Activated CD4-positive, alpha-beta memory T cell treated with anti-CD3 and anti-CD28 coated beads for 36 hours (primary cell): ENCODE measurements at regions not wholly inside any gene's neighbourhood (a gene's known extent, or its start where the extent isn't known, plus 50 kb on each side); places are given as distances from the start of the nearest gene placed in this dataset.
"Not testable (repeated sequence)": the region's sequence is repeated elsewhere in the genome, so short reads cannot be mapped to it uniquely, and the experiment has no call there.

Source experiments
- CTCF ChIA-PET: fragments of 350-600 bp; sonication (Branson Sonifier 250); formaldehyde crosslinking; loops from one replicate; lab custom pipeline; 2021; ENCODE audit warnings: antibody characterized with exemption, inconsistent platforms; lab: Charles Lee
- POLR2A ChIA-PET: fragments of 350-600 bp; sonication (Branson Sonifier 250); formaldehyde crosslinking; loops from one replicate; lab custom pipeline; 2021; ENCODE audit warnings: antibody characterized with exemption; lab: Charles Lee
- DNase-seq: peaks from one replicate; pipeline ENCODE4 v3.0.0-alpha.2; 2020
- H3K27ac Mint-ChIP-seq: one replicate; pipeline ENCODE4 v1.8.0; 2021; ENCODE audit warnings: mixed read lengths
- H3K27me3 Mint-ChIP-seq: one replicate; pipeline ENCODE4 v1.8.0; 2021; ENCODE audit warnings: mixed read lengths
- H3K36me3 Mint-ChIP-seq: one replicate; pipeline ENCODE4 v1.8.0; 2021; ENCODE audit warnings: mixed read lengths
- H3K4me1 Mint-ChIP-seq: one replicate; pipeline ENCODE4 v1.8.0; 2021; ENCODE audit warnings: low read depth, mixed read lengths
- H3K4me3 Mint-ChIP-seq: one replicate; pipeline ENCODE4 v1.8.0; 2021; ENCODE audit warnings: mild to moderate bottlenecking, mixed read lengths
- H3K9me3 Mint-ChIP-seq: one replicate; pipeline ENCODE4 v1.8.0; 2021; ENCODE audit warnings: mixed read lengths
- intact Hi-C: fragments of 100-400 bp; cut with micrococcal nuclease; formaldehyde crosslinking; loops from one replicate; pipeline ENCODE4 v1.15.1; 2023

- intact Hi-C loops = no loop called here
- Mint-ChIP-seq H3K27me3 (no peaks in the 10 kb centered on the region), H3K4me1 (no peaks in the 10 kb centered on the region), H3K4me3 (no peak overlapping the region), H3K36me3 (no peaks in the 10 kb centered on the region), H3K9me3 (no peaks in the 10 kb centered on the region), H3K27ac (no peak overlapping the region)
- CTCF ChIA-PET = no interaction called here
- DNase-seq = no peak
- POLR2A ChIA-PET = no interaction called here
These were observed 1303.1 kb upstream of the TMEM132C start for GRCh38 chr12:126963825-126964224.

GRCh38 chr12:126966498-126966897 is 1300.5 kb upstream of the TMEM132C start:
- Mint-ChIP-seq H3K27me3 (no peaks in the 10 kb centered on the region), H3K4me1 (no peaks in the 10 kb centered on the region), H3K36me3 (no peaks in the 10 kb centered on the region), H3K4me3 (no peak overlapping the region), H3K9me3 (no peaks in the 10 kb centered on the region), H3K27ac (no peak overlapping the region)
- ChIA-PET CTCF (no interaction called here), POLR2A (no interaction called here)
- intact Hi-C loops = no loop called here
- DNase-seq = no peak

GRCh38 chr12:126967152-126967551 is 1299.8 kb upstream of the TMEM132C start:
- intact Hi-C loops = no loop called here
- no peaks in the 10 kb centered on the region for H3K4me1 Mint-ChIP-seq
- H3K27ac Mint-ChIP-seq = no peak overlapping the region
- POLR2A ChIA-PET = no interaction called here
- H3K36me3 Mint-ChIP-seq = no peaks in the 10 kb centered on the region
- no peak for DNase-seq
- H3K4me3 Mint-ChIP-seq = no peak overlapping the region
- H3K9me3 Mint-ChIP-seq = no peaks in the 10 kb centered on the region
- CTCF ChIA-PET = no interaction called here
- peaks cover under 1% of the 10 kb centered on the region for H3K27me3 Mint-ChIP-seq

GRCh38 chr12:126974779-126975178 is 1292.2 kb upstream of the TMEM132C start:
- intact Hi-C loops = no loop called here
- H3K9me3 Mint-ChIP-seq = no peaks in the 10 kb centered on the region
- DNase-seq = no peak
- H3K4me1 Mint-ChIP-seq = no peaks in the 10 kb centered on the region
- POLR2A ChIA-PET = no interaction called here
- CTCF ChIA-PET = no interaction called here
- no peak overlapping the region for H3K4me3 Mint-ChIP-seq
- H3K27ac Mint-ChIP-seq = no peak overlapping the region
- H3K36me3 Mint-ChIP-seq = no peaks in the 10 kb centered on the region
- peaks cover 2% of the 10 kb centered on the region for H3K27me3 Mint-ChIP-seq

GRCh38 chr12:126976579-126976978 is 1290.4 kb upstream of the TMEM132C start:
- DNase-seq = no peak
- no peaks in the 10 kb centered on the region for H3K9me3 Mint-ChIP-seq
- H3K4me3 Mint-ChIP-seq = no peak overlapping the region
- peaks cover 2% of the 10 kb centered on the region for H3K27me3 Mint-ChIP-seq
- H3K36me3 Mint-ChIP-seq = no peaks in the 10 kb centered on the region
- H3K4me1 Mint-ChIP-seq = no peaks in the 10 kb centered on the region
- CTCF ChIA-PET = no interaction called here
- POLR2A ChIA-PET = no interaction called here
- no peak overlapping the region for H3K27ac Mint-ChIP-seq
- intact Hi-C loops = no loop called here

- peaks cover 11% of the 10 kb centered on the region for H3K9me3 Mint-ChIP-seq
- DNase-seq, intact Hi-C loops, H3K4me3 Mint-ChIP-seq, H3K27ac Mint-ChIP-seq, H3K27me3 Mint-ChIP-seq, CTCF ChIA-PET, POLR2A ChIA-PET, H3K36me3 Mint-ChIP-seq, H3K4me1 Mint-ChIP-seq: not testable (repeated sequence)
These were observed 1287.4 kb upstream of the TMEM132C start for GRCh38 chr12:126979564-126979963.

GRCh38 chr12:126982707-126983106 is 1284.3 kb upstream of the TMEM132C start:
- no peaks in the 10 kb centered on the region for H3K36me3 Mint-ChIP-seq

GRCh38 chr12:126983735-126984134 is 1283.2 kb upstream of the TMEM132C start:
- H3K27me3 Mint-ChIP-seq, H3K4me3 Mint-ChIP-seq, H3K36me3 Mint-ChIP-seq, DNase-seq, intact Hi-C loops, POLR2A ChIA-PET, H3K4me1 Mint-ChIP-seq, H3K27ac Mint-ChIP-seq: not testable (repeated sequence)
- H3K9me3 Mint-ChIP-seq = peaks cover 21% of the 10 kb centered on the region
- CTCF ChIA-PET = interaction anchor here (1.2 kb wide), 1 partner anchor 125 kb away, joined by 3 read pairs; no protein-coding TSS in a partner anchor

More at GRCh38 chr12:126982707-126983106, 1284.3 kb upstream of the TMEM132C start:
- Mint-ChIP-seq H3K4me1 (no peaks in the 10 kb centered on the region), H3K9me3 (peaks cover 21% of the 10 kb centered on the region), H3K27me3 (no peaks in the 10 kb centered on the region), H3K27ac (no peak overlapping the region), H3K4me3 (no peak overlapping the region)
- ChIA-PET POLR2A (no interaction called here), CTCF (interaction anchor here (1.2 kb wide), 1 partner anchor 126 kb away, joined by 3 read pairs; no protein-coding TSS in a partner anchor)
- no peak for DNase-seq
- intact Hi-C loops = no loop called here

GRCh38 chr12:126985663-126986062 is 1281.3 kb upstream of the TMEM132C start:
- intact Hi-C loops, DNase-seq, H3K27ac Mint-ChIP-seq, H3K4me1 Mint-ChIP-seq, H3K27me3 Mint-ChIP-seq, H3K4me3 Mint-ChIP-seq, H3K36me3 Mint-ChIP-seq, POLR2A ChIA-PET: not testable (repeated sequence)
- peaks cover 21% of the 10 kb centered on the region for H3K9me3 Mint-ChIP-seq
- CTCF ChIA-PET = interaction anchor here (0.5 kb wide), 1 partner anchor 39 kb away, joined by 3 read pairs; no protein-coding TSS in a partner anchor

- H3K4me1 Mint-ChIP-seq = no peaks in the 10 kb centered on the region
- POLR2A ChIA-PET = no interaction called here
- H3K27ac Mint-ChIP-seq = no peak overlapping the region
- H3K9me3 Mint-ChIP-seq = peaks cover 10% of the 10 kb centered on the region
- intact Hi-C loops = no loop called here
- H3K36me3 Mint-ChIP-seq = no peaks in the 10 kb centered on the region
- CTCF ChIA-PET = no interaction called here
- no peaks in the 10 kb centered on the region for H3K27me3 Mint-ChIP-seq
- DNase-seq = no peak
- H3K4me3 Mint-ChIP-seq = no peak overlapping the region
These were observed 1277.4 kb upstream of the TMEM132C start for GRCh38 chr12:126989532-126989931.

GRCh38 chr12:126993898-126994297 is 1273.1 kb upstream of the TMEM132C start:
- intact Hi-C loops = no loop called here
- ChIA-PET POLR2A (no interaction called here), CTCF (no interaction called here)
- DNase-seq = no peak
- no peaks in the 10 kb centered on the region for H3K27me3 Mint-ChIP-seq
- H3K27ac Mint-ChIP-seq = no peak overlapping the region
- no peaks in the 10 kb centered on the region for H3K9me3 Mint-ChIP-seq
- H3K36me3 Mint-ChIP-seq = no peaks in the 10 kb centered on the region
- no peaks in the 10 kb centered on the region for H3K4me1 Mint-ChIP-seq
- H3K4me3 Mint-ChIP-seq = no peak overlapping the region

GRCh38 chr12:126994599-126994998 is 1272.4 kb upstream of the TMEM132C start:
- Mint-ChIP-seq H3K4me3 (no peak overlapping the region), H3K27me3 (no peaks in the 10 kb centered on the region), H3K9me3 (no peaks in the 10 kb centered on the region), H3K4me1 (no peaks in the 10 kb centered on the region), H3K36me3 (no peaks in the 10 kb centered on the region), H3K27ac (no peak overlapping the region)
- no peak for DNase-seq
- intact Hi-C loops = no loop called here
- ChIA-PET CTCF (no interaction called here), POLR2A (no interaction called here)

- DNase-seq = no peak
- Mint-ChIP-seq H3K27me3 (peaks cover under 1% of the 10 kb centered on the region), H3K27ac (no peak overlapping the region), H3K4me3 (no peak overlapping the region), H3K9me3 (no peaks in the 10 kb centered on the region), H3K4me1 (no peaks in the 10 kb centered on the region), H3K36me3 (no peaks in the 10 kb centered on the region)
- CTCF ChIA-PET = no interaction called here
- POLR2A ChIA-PET = no interaction called here
- intact Hi-C loops = no loop called here
These were observed 1268.9 kb upstream of the TMEM132C start for GRCh38 chr12:126998031-126998430.
